KOPT-K1 (cell line): ENCODE measurements at regions not wholly inside any gene's neighbourhood (a gene's known extent, or its start where the extent isn't known, plus 50 kb on each side); places are given as distances from the start of the nearest gene placed in this dataset.

Experiments
- H3K27ac ChIP-seq: fragments of 200-600 bp; sonication (generic); 2 replicates; pipeline ENCODE4 v1.5.1; 2016; ENCODE audit warnings: antibody characterized with exemption, mild to moderate bottlenecking, low read depth, low read length; ENCODE audit not compliant: poor library complexity, severe bottlenecking
- H3K36me3 ChIP-seq: fragments of 200-600 bp; sonication (generic); 2 replicates; pipeline ENCODE4 v1.5.1; 2017; ENCODE audit warnings: antibody characterized with exemption, mild to moderate bottlenecking, low read length, moderate library complexity; ENCODE audit not compliant: insufficient read depth
- H3K9me3 ChIP-seq: fragments of 200-600 bp; sonication (generic); 2 replicates; pipeline ENCODE4 v1.5.1; 2017; ENCODE audit warnings: antibody characterized with exemption, low read length, mild to moderate bottlenecking; ENCODE audit not compliant: insufficient read depth, poor library complexity, severe bottlenecking

DNA sequence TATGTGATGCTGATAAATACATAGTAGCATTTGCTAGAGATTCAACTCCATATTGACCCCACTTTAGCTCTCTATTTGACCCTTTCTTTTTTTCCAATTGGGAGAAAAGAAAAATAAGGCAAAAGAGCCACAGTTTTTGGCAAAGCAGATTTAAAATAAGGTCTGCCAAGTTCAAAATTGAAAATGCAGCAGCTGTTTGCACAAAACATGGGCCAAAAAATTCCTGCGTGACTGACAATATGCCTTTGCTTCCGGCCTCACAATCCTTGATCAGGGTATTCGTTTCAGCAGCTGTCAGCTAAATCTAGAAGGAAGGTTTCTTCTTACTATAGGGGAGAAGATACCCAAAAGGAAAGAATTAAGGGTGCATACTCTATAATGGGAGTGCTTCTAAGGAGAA is 563.5 kb upstream of the CCDC54 start:
- H3K9me3 ChIP-seq = no peaks in the 10 kb centered on the region
- no peak overlapping the region for H3K27ac ChIP-seq
- no peaks in the 10 kb centered on the region for H3K36me3 ChIP-seq

DNA sequence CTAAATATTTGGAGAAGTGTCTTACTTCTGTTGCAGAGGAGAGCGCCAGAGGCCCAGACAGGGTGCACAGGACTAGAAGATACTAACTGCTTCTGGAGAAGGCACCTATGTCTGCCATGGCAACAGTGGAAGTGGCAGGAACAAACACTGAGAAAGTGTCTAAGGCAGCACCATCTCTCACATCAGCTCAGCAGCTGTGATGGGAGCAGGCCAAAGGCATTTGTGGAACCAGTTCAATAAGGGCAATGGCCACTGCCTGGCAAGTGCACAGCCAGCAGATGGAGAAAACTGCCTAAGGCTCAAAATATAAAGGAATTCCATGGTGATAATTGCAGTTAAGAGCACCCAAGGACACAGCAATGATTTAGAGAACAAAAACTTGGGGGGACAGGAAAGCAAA is 563.0 kb upstream of the CCDC54 start:
- H3K36me3 ChIP-seq = no peaks in the 10 kb centered on the region
- H3K9me3 ChIP-seq = no peaks in the 10 kb centered on the region
- H3K27ac ChIP-seq = no peak overlapping the region

- H3K27ac ChIP-seq = no peak overlapping the region
- no peaks in the 10 kb centered on the region for H3K36me3 ChIP-seq
- H3K9me3 ChIP-seq = peaks cover 14% of the 10 kb centered on the region
Measured at GRCh38 chr3:106816838-106817237, 560.4 kb upstream of the CCDC54 start.

DNA sequence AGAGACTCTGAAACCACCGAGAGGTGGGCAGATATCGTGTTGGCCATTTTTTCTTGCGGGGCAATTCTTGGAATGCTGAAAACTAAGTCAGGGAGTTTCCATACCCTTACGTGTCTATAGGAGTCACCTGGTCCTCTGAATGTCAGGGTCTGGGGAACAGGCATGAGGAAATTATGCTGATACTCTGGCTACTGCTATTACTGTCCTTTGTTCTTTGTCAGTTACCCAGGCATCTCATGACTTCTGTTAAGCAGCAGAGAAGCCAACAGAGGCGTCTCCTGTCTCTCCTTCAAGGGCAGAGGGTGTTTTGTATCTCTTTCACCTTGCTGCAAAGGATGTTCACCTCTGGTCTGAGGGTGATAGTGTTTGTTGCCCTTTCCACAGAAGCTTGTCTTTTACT is 559.5 kb upstream of the CCDC54 start:
- Histone ChIP-seq H3K27ac (peak overlapping the region; percentile 15), H3K9me3 (peaks cover 23% of the 10 kb centered on the region), H3K36me3 (no peaks in the 10 kb centered on the region)

DNA sequence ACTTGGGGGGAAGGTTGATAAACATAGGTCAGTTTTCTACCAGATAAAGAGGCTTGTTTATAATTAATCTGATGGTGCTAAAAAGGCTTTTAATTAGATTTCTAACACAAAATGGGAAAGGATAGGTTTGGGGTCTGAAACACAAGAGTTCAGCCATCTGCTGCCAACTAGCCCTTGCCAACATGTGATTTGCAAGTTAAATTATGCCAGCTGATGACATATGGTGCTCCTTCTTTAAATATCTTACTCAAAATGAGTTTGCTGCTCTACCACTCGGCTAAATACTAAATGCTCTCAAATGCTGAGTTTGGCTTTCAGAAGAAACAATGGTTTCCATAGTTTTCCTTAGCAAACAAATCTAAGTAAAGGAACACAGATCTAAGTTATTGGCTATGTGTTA is 557.8 kb upstream of the CCDC54 start:
- H3K27ac ChIP-seq = no peak overlapping the region
- peaks cover 37% of the 10 kb centered on the region for H3K9me3 ChIP-seq
- no peaks in the 10 kb centered on the region for H3K36me3 ChIP-seq

DNA sequence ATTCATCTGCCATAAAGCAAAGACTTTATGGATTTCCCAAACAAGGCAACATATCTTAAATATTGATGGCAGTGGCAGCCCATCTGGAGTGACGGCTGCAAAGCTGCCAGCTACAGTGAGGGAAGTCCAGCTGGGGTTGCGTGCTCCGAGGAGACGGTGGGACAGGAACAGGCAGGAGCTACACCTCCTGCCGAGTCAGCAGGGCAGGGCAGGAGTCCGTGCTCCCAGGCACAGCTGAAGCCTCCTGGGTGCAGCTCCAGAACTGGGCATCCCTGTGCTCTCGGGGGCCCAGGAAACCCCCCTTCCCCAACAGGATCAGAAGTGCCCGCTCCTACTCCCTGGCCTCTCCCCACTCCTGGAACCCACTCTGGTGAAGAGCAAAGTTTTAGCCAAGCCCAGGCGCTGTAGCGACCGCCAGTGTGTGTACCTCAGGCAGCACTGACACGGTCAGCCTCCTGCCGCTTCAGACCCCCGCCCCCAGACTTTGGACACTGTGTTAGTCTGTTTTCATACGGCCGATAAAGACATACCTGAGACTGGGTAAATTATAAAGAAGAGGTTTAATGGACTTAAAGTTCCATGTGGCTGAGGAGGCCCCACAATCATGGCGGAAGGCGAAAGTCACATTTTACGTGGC is 556.4 kb upstream of the CCDC54 start:
- peaks cover 37% of the 10 kb centered on the region for H3K9me3 ChIP-seq
- no peaks in the 10 kb centered on the region for H3K36me3 ChIP-seq
- no peak overlapping the region for H3K27ac ChIP-seq

- Histone ChIP-seq H3K27ac (no peak overlapping the region), H3K9me3 (peaks cover 37% of the 10 kb centered on the region), H3K36me3 (no peaks in the 10 kb centered on the region)
Measured at GRCh38 chr3:106821801-106822200, 555.4 kb upstream of the CCDC54 start.

DNA sequence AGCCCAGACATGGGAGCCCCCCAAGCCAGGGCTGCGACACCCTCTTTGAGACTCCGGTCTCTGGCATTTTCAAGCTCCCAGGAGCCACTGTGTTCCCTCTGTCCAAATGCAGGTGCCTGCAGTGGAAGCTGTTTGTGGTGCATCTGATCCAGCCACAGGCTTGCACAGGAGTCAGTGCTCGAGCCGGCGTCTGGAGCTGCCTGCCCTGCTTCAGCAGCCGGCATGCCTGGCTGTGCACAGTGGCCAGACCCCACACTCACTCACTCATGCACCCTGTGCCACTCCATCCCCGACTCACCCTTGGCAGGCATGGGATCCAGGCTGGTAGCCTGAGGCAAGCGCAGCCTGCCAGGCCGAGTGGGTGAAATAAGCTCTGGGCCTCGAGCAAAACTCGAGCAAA is 555.0 kb upstream of the CCDC54 start:
- peaks cover 37% of the 10 kb centered on the region for H3K9me3 ChIP-seq
- H3K36me3 ChIP-seq = no peaks in the 10 kb centered on the region
- no peak overlapping the region for H3K27ac ChIP-seq

DNA sequence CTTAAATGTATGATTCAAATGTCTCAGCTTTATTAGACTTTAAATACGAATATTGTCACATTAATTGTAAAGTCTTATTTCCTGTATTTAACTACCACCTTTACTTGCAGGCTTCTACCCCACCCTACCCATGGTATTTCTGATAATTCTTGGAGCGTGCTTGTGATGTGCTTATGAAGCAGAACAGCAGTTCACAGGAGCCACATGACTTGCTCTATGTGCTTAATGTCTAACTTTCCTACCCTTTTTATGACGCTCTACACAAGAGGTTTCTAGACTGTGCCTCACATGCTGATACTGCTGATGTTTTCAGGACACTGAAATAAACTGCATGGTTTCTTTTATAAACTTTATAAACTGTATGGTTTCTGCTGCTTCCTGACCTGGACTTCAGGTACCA is 553.5 kb upstream of the CCDC54 start:
- peak overlapping the region; percentile 96 for H3K27ac ChIP-seq
- H3K9me3 ChIP-seq = peaks cover 47% of the 10 kb centered on the region
- H3K36me3 ChIP-seq = no peaks in the 10 kb centered on the region

DNA sequence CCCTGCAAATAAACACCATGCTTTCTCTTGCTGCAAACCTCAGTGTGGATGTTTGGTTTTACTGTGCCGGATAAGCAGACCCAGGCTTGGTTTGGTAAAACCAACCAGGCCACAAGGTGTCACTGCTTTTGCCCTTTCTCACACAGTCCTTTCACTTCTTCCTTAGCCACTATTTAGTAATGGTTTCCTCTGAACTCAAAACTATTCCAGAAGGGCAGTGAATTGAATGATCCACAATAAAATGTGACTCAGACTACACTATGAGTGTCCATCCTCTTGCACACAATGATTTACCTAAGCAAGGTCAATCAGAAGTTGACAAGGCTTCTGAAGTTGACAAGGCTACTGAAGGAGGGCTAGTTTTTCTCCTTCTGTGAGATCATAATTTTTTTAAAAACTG is 552.4 kb upstream of the CCDC54 start:
- no peaks in the 10 kb centered on the region for H3K36me3 ChIP-seq
- H3K27ac ChIP-seq = peak overlapping the region; percentile 96
- peaks cover 59% of the 10 kb centered on the region for H3K9me3 ChIP-seq

DNA sequence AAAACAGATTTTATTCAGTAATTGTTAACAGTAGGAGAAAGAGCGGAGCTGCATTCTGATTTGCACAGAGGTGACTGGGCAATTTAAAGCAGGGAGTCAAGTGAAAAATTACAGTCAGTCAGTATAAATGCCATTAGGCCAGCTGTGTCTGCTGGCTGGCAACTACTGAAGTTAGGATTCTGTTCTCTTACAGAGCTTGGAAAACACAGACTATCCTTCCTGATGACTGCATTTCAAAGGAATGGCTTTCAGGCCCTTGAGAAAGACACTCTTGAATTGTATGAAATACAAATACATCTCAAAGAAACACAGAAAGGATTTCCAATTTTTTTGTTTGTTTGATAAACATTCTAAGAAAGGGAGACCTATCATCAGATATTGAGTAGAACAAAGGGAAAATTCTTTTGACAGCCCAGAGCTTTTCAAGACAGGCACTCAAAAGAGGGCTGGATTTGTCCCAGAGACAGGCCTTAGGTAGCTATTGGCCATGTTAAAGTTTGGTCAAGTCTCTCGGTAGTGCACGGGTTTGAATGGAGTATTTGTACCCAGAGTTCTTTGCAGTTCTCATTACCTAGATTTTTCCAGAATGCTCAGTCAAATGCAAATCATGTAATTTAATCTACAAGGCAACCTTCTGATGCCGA is 551.2 kb upstream of the CCDC54 start:
- Histone ChIP-seq H3K27ac (peak overlapping the region; percentile 96), H3K36me3 (no peaks in the 10 kb centered on the region), H3K9me3 (peaks cover 64% of the 10 kb centered on the region)

- peak overlapping the region; percentile 96 for H3K27ac ChIP-seq
- H3K36me3 ChIP-seq = no peaks in the 10 kb centered on the region
- H3K9me3 ChIP-seq = peaks cover 64% of the 10 kb centered on the region
Measured at GRCh38 chr3:106826791-106827311, 550.4 kb upstream of the CCDC54 start.

GRCh38 chr3:106827515-106828213 is 549.6 kb upstream of the CCDC54 start:
- peaks cover 64% of the 10 kb centered on the region for H3K9me3 ChIP-seq
- H3K27ac ChIP-seq = peak overlapping the region; percentile 96
- H3K36me3 ChIP-seq = no peaks in the 10 kb centered on the region

DNA sequence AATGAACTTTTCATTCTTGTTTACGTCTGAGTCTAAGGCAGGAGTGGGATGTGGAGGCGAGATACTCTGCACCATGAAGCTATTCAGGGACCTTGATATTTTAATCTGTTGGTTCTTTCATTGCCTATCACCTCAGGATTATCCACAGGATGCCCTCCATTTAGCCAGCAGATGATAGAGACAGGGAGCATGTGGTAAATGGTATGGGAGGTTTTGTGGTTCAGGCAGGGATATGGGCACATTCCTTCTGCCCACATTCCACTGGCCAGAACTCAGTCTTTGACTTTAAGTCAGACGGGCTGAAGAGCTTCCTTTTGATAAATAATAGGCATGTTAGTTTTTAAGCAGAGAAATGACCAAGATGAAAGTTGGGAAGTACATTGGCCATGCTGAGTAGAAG is 548.0 kb upstream of the CCDC54 start:
- no peaks in the 10 kb centered on the region for H3K36me3 ChIP-seq
- no peak overlapping the region for H3K27ac ChIP-seq
- peaks cover 60% of the 10 kb centered on the region for H3K9me3 ChIP-seq

DNA sequence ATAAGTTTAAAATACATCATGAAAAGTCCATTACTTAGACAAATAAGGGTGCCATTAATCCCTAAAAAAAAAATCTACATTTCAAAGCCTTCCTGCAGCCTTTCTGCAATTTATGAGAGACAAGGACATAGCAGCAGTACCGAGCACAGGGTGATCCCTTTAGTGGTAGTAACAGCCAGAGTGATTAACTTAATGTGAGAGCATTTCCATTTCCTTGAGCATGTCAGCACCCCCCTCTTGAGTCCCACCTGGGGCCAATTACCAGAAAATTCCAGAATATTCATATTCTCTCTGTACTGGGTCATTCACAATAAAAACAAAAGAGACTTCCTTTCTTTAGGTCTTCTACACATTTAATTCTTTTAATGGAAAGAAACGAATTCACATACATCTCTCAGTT is 546.9 kb upstream of the CCDC54 start:
- no peak overlapping the region for H3K27ac ChIP-seq
- H3K9me3 ChIP-seq = peaks cover 60% of the 10 kb centered on the region
- no peaks in the 10 kb centered on the region for H3K36me3 ChIP-seq
